GM18517 (cell line): ENCODE measurements at regions not wholly inside any gene's neighbourhood (a gene's known extent, or its start where the extent isn't known, plus 50 kb on each side); places are given as distances from the start of the nearest gene placed in this dataset.
"Not testable (repeated sequence)": the region's sequence is repeated elsewhere in the genome, so short reads cannot be mapped to it uniquely, and the experiment has no call there.

Source experiments
- ATAC-seq: cut with Tn5 transposase; IDR thresholded peaks from one replicate; pipeline ENCODE4 v1.9.1; 2021; ENCODE audit warnings: mild to moderate bottlenecking, moderate library complexity; ENCODE audit not compliant: unreplicated experiment

DNA sequence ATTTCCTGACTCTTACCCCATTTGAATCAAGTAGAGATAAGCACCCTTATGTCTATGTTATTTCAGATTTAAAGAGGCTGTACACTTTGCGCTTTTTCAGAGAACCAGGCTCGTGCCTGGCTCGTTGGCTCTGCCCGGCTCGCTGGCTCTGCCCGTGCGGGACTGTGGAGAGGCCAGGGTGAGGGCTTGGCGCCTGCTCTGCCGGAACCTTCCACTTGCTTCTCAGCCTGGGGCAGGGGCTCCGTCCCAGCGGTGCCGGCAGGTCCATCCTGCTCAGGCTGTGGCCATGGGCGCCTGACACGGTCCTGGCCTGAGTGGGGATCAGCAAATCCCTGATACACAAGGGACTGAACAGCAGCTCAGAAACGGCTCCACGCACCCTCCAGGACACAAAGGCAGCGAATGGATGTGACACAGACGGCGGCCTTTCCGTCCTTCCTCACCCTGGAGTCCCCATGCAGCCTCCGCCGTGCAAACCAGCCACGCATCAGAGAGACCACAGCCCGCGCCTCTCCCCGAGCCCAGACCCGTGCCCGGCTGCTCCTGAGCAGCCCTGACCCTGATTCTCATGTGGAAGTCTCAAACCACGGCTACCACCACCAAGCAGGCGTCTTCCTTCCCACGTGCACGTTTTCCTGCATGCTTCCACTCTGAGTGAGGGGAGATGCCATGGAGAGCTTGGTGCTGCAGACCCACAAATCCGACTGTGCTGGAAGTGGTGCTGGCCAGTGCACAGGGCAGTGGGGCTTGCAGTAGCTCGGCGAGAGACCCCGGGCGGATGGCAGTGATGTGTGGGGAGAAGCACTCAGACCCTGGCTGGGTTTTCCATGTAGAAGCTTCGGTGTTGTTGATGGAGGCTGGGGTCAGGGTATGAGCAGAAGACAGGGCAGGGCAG is 233.9 kb downstream of the ERMARD start:
- no peak for ATAC-seq

DNA sequence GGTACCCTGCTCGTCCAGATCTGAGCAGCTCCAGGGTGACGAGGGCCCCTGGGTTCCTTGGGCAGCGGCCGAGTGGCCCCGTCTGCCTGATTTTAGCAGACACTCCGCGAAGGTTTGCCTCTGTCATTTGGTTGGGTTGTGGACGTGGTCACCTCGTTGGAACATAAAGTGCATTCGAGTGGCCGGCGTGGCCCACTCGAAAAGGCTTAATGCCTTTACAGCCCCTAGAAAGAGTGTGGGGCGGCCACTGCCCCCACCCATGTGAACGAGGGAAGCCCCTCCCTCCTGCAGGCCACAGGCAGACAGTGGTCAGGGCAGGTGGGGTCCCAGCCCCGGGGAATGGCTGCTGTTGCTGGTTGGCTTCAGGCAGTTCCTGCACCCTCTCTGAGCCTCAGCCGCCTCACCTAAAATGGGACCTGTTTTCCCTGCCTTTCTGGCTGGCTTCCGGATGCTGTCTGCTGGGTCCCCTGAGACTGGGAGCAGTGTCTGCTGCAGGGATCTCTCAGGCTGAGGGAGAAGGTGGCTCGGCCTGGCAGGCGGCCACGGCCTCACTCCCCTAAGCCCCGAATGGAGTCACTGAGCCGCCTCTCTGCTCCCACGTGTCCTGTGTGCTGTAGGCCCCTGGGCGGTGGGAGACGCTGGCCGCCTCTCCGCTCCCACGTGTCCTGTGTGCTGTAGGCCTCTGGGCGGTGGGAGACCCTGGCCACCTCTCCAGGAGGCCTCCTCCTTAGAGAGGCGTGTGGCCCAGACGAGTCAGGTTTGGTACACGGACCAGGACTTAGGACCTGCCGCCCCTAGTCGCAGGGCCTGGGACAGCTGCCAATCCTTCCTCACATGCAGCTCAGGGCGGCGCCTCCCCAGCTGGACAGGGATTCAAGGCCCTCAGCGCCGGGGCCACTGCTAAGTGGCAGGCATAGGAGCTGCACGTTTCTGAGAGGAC is 233.0 kb downstream of the ERMARD start:
- no peak for ATAC-seq

DNA sequence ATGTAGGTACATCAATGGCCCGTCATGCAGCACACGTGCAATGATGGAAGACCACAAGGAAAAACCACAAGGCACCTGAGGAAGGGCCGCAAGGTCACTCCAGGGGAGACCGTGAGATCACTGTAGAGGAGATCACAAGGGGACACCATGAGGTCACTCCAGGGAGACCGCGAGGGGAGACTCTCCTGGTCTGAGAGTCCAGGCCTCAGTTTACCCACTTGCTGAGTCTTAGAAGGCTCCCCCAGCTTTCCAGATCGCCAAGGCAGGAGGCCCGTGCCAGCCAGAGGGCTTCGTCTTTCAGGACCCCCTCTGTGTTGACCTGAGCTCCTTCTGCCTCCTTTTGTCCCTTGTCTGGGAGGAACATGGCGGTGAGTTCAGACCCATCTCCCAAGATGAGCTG is 232.2 kb downstream of the ERMARD start:
- ATAC-seq = no peak

DNA sequence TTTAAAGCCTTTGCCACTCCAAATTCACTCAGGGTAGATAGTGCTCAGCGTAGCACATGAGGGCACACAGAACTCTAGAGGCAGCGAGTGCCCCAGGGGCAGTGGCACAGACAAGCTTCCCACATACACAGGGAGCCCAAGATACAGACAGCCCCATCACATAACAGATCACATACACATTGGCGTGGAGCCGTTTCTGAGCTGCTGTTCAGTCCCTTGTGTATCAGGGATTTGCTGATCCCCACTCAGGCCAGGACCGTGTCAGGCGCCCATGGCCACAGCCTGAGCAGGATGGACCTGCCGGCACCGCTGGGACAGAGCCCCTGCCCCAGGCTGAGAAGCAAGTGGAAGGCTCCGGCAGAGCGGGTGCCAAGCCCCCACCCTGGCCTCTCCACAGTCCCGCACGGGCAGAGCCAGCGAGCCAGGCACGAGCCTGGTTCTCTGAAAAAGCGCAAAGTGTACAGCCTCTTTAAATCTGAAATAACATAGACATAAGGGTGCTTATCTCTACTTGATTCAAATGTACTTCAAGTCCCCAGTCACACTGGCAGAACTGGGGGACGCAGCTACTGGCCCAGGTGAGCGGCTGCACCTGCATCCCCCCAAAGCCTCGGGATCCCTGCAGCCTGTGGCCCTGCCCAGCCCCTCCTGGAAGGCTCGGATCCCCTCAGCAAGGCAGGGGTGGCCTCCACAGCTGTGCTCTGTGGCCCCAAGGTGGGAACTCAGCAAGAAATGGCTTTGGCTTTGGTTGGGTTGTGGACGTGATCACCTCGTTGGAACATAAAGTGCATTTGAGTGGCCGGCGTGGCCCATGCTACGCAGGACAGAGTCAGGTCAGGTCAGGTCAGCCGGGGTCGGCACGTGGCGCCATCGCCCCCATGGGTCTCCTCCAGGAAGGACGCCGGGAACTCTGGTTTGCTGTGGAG is 231.3 kb downstream of the ERMARD start:
- no peak for ATAC-seq

DNA sequence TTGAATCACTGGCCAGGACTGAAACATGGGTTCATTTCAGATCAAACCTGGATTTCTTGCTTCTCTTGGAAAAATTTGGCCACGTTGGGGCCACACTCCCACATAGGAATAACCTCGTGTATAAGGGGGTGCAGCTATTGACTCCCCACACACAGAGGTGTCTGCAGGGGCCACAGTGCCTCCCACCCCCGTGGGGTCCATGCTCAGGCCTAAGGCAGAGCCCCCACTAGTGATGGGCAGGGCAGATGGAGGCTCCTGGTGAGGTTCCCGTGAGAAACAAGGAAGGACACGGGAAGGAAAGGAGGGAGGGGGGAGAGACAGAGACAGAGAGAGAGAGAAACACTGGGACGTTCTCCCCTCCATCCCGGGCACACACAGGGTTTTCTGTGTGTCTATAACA is 230.5 kb downstream of the ERMARD start:
- ATAC-seq = no peak

DNA sequence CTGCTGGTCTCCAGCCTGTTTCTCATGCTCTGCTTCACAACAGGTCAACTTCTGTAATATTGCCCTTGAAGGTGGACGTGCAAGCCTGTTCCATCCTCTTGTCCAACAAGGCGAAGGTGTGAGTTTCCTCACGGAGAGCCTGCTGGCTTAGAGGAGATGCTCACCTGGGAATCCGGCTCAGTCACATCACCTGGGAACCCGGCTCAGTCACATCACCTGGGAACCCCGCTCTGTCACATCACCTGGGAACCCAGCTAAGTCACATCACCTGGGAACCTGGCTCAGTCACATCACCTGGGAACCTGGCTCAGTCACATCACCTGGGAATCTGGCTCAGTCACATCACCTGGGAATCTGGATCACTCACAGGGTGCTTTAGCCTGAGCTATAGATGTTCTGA is 230.1 kb downstream of the ERMARD start:
- ATAC-seq = no peak

DNA sequence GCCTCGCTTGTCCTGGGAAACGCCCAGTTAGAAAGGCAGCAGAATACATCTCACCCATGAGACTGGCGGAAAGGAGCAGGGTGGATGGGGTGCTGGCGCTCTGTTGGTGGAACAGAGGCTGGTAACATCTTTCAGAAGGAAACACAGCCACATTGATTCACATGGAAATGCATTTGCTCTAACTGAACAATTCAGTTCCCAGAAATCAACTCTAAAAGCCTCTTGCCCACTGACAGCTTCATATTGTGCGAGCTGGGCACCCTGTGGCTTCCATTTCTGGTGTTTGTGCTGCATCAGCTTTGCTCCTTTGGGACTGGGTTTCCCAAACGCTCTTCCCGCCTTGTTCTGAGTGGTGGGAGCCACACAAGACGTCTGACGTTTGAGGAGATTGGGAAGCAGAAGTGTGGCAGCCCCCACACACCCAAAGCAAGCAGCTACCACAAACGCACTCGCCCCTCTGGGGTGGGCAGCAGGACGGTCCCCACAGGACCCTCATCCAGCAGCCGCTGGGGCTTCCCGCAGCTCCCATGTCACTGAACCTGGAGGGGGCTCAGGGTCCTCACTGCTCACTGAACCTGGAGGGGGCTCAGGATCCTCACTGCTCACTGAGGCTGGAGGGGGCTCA is 229.5 kb downstream of the ERMARD start:
- no peak for ATAC-seq

DNA sequence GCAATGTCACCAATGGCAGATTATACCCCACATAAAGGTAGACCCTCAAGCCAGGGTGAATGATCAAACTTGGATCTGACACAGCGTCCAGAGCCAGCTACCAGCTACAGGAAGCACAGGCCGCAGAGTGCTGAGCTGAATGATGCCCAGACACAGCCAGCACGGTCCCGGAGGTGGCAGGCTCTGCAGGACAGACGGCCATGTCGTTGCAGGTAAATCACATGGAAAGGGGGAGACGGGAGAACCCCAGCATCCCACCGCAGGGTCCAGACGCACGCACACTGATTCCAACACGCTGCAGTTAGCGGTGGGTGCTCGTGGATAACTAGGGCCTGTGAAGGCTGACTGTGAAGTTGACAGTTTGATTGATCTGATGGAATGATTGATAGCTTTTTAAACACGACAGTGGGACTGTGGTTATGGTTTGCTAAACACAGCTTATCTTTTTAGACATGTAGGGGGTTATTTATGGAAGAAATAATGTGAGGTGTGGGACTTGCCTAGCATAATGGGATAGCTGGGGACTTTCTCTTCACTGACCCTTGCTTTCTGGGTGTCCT is 228.5 kb downstream of the ERMARD start:
- no peak for ATAC-seq

DNA sequence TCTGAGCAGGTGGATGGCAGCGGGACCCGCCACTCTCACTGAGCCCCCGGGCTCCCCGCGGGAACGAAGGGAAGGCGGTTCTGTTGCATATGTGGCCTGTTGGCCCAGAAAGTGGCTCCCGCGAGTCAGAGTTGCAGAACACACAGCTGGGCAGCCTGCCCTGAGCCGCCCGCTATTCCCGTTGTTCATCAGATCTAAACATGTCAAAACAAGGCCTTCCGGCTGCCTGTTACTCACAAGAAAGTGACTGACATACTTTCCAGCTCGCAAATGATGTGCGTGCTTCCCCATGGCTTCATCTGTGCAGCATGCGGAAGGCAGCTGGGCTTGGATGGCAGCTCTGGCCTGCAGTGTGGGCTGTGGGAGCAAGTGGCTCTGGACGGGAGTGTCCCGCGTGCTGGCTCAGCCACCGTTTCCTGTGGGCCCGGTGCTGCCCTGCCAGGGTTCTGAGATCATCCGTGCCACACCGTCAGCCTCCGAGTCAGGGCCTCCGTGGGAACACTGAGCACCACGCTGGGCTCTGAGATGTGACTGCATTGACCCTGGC is 227.3 kb downstream of the ERMARD start:
- no peak for ATAC-seq

DNA sequence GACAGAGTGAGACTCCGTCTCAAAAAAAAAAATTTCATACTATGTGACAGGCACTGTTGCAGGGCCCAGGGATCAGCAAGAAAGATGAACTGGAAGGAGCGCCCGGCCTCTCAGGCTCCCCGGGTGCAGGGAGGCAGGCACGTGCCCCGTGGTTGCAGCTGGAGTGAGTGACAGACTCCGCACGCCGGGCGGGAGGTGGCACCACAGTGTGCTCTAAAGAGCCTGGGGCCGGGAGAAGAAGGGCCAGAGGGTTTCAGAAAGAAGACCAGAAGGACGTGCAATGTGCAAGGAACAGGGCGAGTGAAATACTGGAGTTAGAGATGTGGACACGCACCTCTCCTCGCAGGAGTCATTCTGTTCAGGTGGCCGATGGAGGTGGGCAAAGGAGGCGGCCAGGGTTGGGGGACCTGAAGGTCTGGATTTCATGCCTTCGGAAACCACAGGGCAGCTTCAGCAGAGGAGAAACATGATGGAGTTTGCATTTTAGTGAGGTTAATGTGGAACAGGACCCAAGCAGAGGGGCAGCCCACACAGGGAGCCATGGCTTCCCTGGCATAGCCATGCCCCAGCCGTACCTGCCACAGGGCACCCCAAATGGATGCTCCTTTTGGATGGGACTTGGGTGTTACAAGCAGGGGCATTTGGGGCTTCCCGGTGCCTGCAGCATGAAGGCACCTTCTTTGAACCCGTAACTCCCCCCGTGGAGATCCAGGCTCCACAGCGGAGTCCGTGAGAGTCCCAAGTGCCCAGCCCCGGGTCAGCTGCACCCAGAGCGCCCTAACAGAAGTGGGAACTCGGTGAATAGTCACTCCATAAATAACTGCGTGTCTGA is 226.2 kb downstream of the ERMARD start:
- no peak for ATAC-seq

DNA sequence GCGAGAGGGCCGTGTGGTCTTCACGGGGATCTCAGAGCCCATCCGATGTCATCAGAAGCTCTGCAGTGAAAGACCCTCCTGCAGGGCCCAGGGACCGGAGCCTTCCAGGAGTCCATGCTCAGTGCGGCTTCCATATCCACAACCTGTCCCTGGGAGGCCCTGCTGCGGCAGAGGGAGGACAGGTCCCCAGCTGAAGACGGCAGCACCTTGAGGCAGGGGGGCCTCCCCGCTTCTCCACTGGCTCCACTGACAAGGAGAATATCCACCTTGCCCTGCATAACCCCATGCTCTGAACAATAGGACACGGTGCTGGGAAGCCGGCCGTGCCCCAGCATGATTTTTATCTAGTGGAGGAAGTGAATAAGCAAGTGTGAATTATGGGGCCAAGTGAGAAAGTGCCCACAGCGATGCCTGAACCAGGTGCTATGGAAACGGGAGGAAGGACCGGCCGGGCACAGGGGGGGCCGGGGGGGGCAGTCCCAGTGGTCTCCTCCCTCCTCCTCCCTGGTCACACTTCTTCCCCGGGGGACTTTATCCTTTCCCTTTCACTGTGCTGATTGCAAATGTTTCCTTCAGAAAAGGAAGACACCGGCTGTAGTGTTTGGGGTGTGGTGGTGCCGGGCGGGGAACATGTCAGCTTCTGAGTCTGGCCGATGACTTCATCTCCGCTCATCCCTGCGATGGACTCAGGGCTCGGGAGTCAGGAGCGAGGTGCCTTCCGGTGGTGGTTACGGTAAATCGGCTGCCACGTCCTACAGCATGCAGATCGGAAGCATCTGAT is 225.1 kb downstream of the ERMARD start:
- ATAC-seq = no peak

DNA sequence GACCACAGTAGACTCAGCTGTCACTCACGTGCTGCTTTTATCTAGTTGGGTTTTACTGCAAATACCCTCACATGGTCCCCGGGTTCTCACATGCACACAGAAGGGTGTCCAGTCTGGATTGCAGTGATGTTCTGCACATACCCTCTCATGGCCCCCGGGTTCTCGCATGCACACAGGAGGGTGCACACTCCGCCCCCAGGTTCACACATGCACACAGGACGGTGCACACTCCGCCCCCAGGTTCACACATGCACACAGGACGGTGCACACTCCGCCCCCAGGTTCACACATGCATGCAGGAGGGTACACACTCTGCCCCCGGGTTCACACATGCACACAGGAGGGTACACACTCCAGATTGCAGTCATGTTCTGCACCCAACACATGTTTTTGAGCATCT is 224.3 kb downstream of the ERMARD start:
- no peak for ATAC-seq

DNA sequence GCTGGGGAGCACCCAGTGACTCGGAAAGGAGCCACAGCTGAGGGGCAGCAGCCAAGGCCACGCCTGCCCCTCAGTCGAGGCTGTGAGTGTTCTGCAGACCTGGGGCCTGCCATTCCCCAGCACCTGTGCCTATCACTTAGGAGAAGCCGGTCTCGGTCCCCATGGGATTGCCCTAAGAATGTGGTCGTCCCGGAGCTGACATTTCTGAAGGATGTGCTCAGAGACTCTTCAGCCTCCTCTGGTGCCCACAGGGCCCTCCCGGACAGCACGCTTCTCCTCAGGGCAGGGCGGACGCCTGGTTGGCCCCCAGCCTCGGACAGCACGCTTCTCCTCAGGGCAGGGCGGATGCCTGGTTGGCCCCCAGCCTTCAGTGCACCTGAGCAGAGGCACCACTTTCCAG is 223.9 kb downstream of the ERMARD start:
- ATAC-seq = no peak

DNA sequence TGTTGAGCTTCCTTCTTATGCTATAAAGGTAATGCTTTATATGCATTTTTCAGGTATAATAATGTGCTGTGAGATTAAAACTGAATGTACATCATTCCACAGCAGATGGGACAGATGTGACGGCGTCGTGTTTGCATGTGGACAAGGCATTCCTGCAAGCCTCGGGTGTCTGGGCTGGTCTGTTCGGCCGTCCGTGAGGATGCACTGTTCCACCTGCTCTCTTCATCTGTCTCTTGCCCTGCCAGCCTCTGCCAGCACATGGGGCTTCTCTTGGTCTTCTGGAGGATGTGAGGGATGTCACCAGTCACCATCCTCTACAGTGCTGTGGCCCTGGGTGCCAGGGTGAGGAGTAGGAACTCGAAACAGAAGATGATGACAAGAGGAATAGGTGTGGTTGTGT is 223.2 kb downstream of the ERMARD start:
- no peak for ATAC-seq

DNA sequence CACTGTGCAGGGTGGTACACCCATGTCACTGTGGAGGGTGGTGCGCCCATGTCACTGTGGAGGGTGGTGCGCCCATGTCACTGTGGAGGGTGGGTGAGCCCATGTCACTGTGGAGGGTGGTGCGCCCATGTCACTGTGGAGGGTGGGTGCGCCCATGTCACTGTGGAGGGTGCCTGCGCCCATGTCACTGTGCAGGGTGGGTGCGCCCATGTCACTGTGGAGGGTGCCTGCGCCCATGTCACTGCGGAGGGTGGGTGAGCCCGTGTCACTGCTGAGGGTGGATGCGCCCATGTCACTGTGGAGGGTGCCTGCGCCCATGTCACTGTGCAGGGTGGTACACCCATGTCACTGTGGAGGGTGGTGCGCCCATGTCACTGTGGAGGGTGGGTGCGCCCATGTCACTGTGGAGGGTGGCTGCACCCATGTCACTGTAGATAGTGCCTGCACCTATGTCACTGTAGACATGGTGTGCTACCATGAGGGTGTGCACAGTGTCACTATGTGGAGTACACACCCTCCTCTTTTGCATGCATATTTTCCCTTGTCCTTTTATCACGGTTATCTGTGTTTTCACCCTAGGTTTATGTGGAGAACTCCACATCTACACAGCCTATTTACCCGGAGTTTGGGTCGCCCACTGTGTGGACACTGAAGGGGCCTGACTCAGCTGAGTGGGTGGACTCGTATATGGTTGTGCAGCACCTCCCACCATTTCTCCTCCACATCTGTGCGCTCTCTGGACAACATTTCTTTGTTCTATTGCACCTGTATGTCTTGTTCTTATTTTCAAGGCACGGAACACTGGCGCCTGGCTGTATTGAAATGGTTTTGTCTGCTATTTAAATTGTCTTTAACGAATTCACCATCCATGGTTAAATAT is 222.4 kb downstream of the ERMARD start:
- ATAC-seq = not testable (repeated sequence)

DNA sequence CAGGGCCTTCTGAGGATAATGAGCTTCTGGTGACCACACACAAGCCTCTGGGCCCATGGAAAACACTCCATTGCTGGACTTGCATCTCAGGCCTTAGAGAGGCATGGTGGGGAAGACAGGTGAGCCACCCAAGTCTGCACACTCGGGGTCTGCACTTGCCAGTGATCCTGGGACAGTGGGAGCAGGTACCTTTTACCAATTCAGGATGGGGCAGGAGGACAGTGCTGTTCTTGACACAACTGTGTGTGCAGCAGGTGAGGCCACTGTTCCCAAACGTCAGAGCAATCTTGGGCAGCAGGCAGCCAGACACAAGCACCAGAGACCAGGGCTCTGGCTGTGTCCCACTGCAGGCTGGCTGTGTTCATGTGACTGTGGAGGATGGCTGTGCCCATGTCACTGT is 221.3 kb downstream of the ERMARD start:
- ATAC-seq = no peak

DNA sequence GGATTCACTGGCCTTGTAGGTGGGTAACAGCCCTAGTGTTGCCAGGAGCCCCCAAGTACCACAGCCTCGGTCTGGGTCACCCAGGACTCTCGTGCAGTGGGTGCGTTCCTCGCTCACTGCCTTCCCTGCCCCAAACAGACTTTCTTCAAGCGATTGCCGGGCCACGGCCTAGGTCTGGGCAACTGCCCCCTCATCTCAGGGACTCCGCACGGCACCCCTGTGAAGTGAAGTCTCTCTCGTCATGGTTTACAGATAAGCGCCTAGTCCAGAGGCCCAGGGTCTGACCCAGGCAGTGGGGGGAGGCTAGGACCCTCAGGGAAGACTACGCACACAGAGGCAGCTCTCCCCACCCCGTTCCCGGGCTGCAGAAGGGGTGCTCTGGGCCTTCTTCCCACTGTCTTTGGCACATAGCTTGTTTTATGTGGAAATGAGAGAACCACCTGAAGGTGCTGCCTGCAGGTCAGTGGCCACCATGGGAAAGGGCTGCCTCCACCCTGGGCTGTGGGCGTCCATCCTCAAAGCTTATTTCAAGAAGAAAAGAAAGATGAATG is 220.8 kb downstream of the ERMARD start:
- no peak for ATAC-seq
